Trophoblast cell (in vitro differentiated cells and primary cell): ENCODE measurements at regions not wholly inside any gene's neighbourhood (a gene's known extent, or its start where the extent isn't known, plus 50 kb on each side); places are given as distances from the start of the nearest gene placed in this dataset.

ENCODE experiments used
- DNase-seq, 2 donors: peaks; one replicate each; pipeline ENCODE4 v3.0.0-alpha.2; 2016
- H2AFZ ChIP-seq: 2 replicates; pipeline ENCODE4 v1.6.1; 2013; ENCODE audit warnings: low read length, moderate library complexity, mild to moderate bottlenecking; ENCODE audit not compliant: insufficient read depth, poor library complexity
- H2AK5ac ChIP-seq: 2 replicates; pipeline ENCODE4 v1.6.1; 2013; ENCODE audit warnings: mild to moderate bottlenecking, low read length
- H2BK120ac ChIP-seq: 2 replicates; pipeline ENCODE4 v1.6.1; 2013; ENCODE audit warnings: low read length, mild to moderate bottlenecking, moderate library complexity; ENCODE audit not compliant: insufficient read depth, poor library complexity
- H2BK12ac ChIP-seq: 2 replicates; pipeline ENCODE4 v1.6.1; 2013; ENCODE audit warnings: mild to moderate bottlenecking, low read length, moderate library complexity
- H2BK5ac ChIP-seq: 2 replicates; pipeline ENCODE4 v1.6.1; 2013; ENCODE audit warnings: low read length, low read depth, moderate library complexity, mild to moderate bottlenecking; ENCODE audit not compliant: poor library complexity
- H3K14ac ChIP-seq: 2 replicates; pipeline ENCODE4 v1.6.1; 2013; ENCODE audit warnings: mild to moderate bottlenecking, low read length
- H3K18ac ChIP-seq: 2 replicates; pipeline ENCODE4 v1.6.1; 2013; ENCODE audit warnings: mild to moderate bottlenecking, low read length
- H3K23ac ChIP-seq: 2 replicates; pipeline ENCODE4 v1.6.1; 2013; ENCODE audit warnings: low read length
- H3K27ac ChIP-seq: 2 replicates; pipeline ENCODE4 v1.5.1; 2013; ENCODE audit warnings: low read depth, mild to moderate bottlenecking, inconsistent platforms, low read length, moderate library complexity
- H3K27me3 ChIP-seq: 2 replicates; pipeline ENCODE4 v1.6.1; 2013; ENCODE audit warnings: inconsistent platforms, mild to moderate bottlenecking, low read length, moderate library complexity; ENCODE audit not compliant: insufficient read depth
- H3K36me3 ChIP-seq, 2 experiments: 1 replicate in 1 of 2; 2 replicates in 1 of 2; pipeline ENCODE4 v1.6.1; 2013; ENCODE audit warnings: low read length in 2 of 2, mild to moderate bottlenecking in 2 of 2, moderate library complexity in 1 of 2; ENCODE audit not compliant: insufficient read depth in 2 of 2, control insufficient read depth in 1 of 2
- H3K4ac ChIP-seq: 2 replicates; pipeline ENCODE4 v1.6.1; 2013; ENCODE audit warnings: low read depth, mild to moderate bottlenecking, low read length, moderate library complexity
- H3K4me1 ChIP-seq, 2 experiments: 1 replicate in 1 of 2; 2 replicates in 1 of 2; pipeline ENCODE4 v1.6.1; 2013; ENCODE audit warnings: low read length in 2 of 2, mild to moderate bottlenecking in 2 of 2, moderate library complexity in 1 of 2; ENCODE audit not compliant: insufficient read depth in 2 of 2, control insufficient read depth in 1 of 2
- H3K4me2 ChIP-seq: 2 replicates; pipeline ENCODE4 v1.6.1; 2013; ENCODE audit warnings: inconsistent platforms, mild to moderate bottlenecking, low read length, moderate library complexity
- H3K4me3 ChIP-seq: 2 replicates; pipeline ENCODE4 v1.5.1; 2013; ENCODE audit warnings: mild to moderate bottlenecking, low read depth, low read length, inconsistent platforms
- H3K79me1 ChIP-seq: one replicate; pipeline ENCODE4 v1.6.1; 2013; ENCODE audit warnings: low read length
- H3K79me2 ChIP-seq: 2 replicates; pipeline ENCODE4 v1.6.1; 2013; ENCODE audit warnings: low read length, mild to moderate bottlenecking; ENCODE audit not compliant: control insufficient read depth, insufficient read depth, poor library complexity
- H3K9ac ChIP-seq: 2 replicates; pipeline ENCODE4 v1.6.1; 2013; ENCODE audit warnings: mild to moderate bottlenecking, low read length
- H3K9me3 ChIP-seq: 2 replicates; pipeline ENCODE4 v1.6.1; 2013; ENCODE audit warnings: low read depth, mild to moderate bottlenecking, control low read depth, inconsistent platforms, low read length; ENCODE audit not compliant: insufficient read depth
- H4K12ac ChIP-seq: 2 replicates; pipeline ENCODE4 v1.6.1; 2013; ENCODE audit warnings: low read depth, mild to moderate bottlenecking, low read length, moderate library complexity
- H4K8ac ChIP-seq: 2 replicates; pipeline ENCODE4 v1.6.1; 2013; ENCODE audit warnings: low read depth, mild to moderate bottlenecking, low read length, moderate library complexity
- H4K91ac ChIP-seq: one replicate; pipeline ENCODE4 v1.6.1; 2013; ENCODE audit warnings: low read depth, mild to moderate bottlenecking, low read length, moderate library complexity
- WGBS: extraction: QIAGEN DNeasy Blood & Tissue Kit; methylation state at CpG from one replicate; pipeline ENCODE4 v1.1.7; 2013; ENCODE audit warnings: missing lambda C conversion rate; ENCODE audit not compliant: insufficient read length, insufficient coverage; ENCODE audit errors: extremely low coverage; 5-methylcytosine and 5-hydroxymethylcytosine counted together

- no peak for DNase-seq
- H3K9me3 ChIP-seq = no peaks in the 10 kb centered on the region
Observed at GRCh38 chr5:158545949-158546530, 553.7 kb downstream of the EBF1 start.

GRCh38 chr5:158544388-158545339 is 555.1 kb downstream of the EBF1 start:
- Histone ChIP-seq H3K27me3 (no peaks in the 10 kb centered on the region), H3K36me3 (no peaks in the 10 kb centered on the region), H3K9ac (no peak overlapping the region), H2AFZ (no peak overlapping the region), H3K4ac (no peak overlapping the region), H3K4me3 (no peak overlapping the region), H2BK12ac (no peak overlapping the region), H3K79me1 (no peaks in the 10 kb centered on the region), H3K9me3 (no peaks in the 10 kb centered on the region), H2BK5ac (no peak overlapping the region), H4K12ac (no peak overlapping the region), H3K79me2 (no peaks in the 10 kb centered on the region), H3K4me1 (no peaks in the 10 kb centered on the region), H3K27ac (no peak overlapping the region), H2AK5ac (no peak overlapping the region), H3K14ac (no peak overlapping the region), H3K4me2 (no peak overlapping the region), H4K91ac (no peak overlapping the region), H4K8ac (no peak overlapping the region), H3K18ac (no peak overlapping the region), H3K23ac (no peak overlapping the region), H2BK120ac (no peak overlapping the region)
- DNase-seq = no peak
- WGBS = no CpG with 5 or more reads among the region's 3 CpGs

More at GRCh38 chr5:158545949-158546530, 553.7 kb downstream of the EBF1 start:
- WGBS = no CpG with 5 or more reads among the region's 2 CpGs
- Histone ChIP-seq H2BK120ac (no peak overlapping the region), H3K18ac (no peak overlapping the region), H4K8ac (no peak overlapping the region), H3K27ac (no peak overlapping the region), H3K27me3 (no peaks in the 10 kb centered on the region), H2AFZ (no peak overlapping the region), H4K12ac (no peak overlapping the region), H3K14ac (no peak overlapping the region), H3K4ac (no peak overlapping the region), H3K79me1 (no peaks in the 10 kb centered on the region), H2BK12ac (no peak overlapping the region), H2AK5ac (no peak overlapping the region), H3K79me2 (no peaks in the 10 kb centered on the region), H3K23ac (no peak overlapping the region), H4K91ac (no peak overlapping the region), H3K9ac (no peak overlapping the region), H2BK5ac (no peak overlapping the region), H3K4me2 (no peak overlapping the region), H3K4me3 (no peak overlapping the region), H3K4me1 (peaks cover 0 to 3% of the 10 kb centered on the region in 2 experiments), H3K36me3 (no peaks in the 10 kb centered on the region)

DNA sequence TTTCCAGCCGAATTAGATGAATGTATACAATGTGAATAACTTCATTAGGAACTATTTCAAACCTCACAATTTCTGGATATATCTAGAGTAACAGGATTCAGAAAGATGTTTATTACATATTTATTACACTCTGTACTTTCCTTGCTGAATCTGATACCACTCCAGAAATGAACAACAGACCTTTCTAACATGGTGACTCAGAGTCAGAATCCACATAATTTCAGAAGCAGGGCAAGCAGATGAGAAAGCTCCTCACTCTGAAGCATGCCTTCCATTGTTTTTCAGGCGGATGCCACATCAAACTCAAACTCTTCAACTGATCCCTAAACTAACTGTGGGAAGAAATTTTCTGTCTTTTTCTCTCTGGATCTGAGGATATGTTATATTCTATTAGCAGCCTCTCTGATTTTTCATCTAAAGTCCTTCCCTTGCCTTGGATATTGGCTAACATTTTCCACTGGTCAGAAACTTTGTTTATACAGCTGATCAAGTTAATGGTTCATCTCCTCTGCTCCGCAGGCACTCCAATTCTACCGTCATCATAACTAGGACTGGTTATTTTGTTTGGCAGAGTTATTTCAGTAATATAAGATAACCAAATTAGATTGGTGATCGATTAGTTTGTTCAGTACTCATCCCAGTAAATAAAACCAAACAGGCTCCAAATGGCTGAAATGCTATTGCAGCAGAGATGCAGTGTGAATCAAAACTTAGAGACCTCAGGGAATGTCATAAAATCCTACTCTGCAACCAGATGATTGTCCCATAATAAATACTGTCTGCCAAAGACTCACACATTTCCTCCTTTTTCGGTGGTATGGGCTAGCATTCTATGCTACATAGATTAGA is 556.0 kb downstream of the EBF1 start:
- Histone ChIP-seq H2AFZ (no peak overlapping the region), H3K4me2 (no peak overlapping the region), H2BK12ac (no peak overlapping the region), H4K8ac (no peak overlapping the region), H3K4me3 (no peak overlapping the region), H3K27ac (no peak overlapping the region), H3K27me3 (no peaks in the 10 kb centered on the region), H3K79me1 (no peaks in the 10 kb centered on the region), H3K23ac (no peak overlapping the region), H3K36me3 (no peaks in the 10 kb centered on the region), H2BK120ac (no peak overlapping the region), H2AK5ac (no peak overlapping the region), H4K12ac (no peak overlapping the region), H2BK5ac (no peak overlapping the region), H3K9ac (no peak overlapping the region), H3K4me1 (no peaks in the 10 kb centered on the region), H4K91ac (no peak overlapping the region), H3K9me3 (no peaks in the 10 kb centered on the region), H3K18ac (no peak overlapping the region), H3K4ac (no peak overlapping the region), H3K79me2 (no peaks in the 10 kb centered on the region), H3K14ac (no peak overlapping the region)
- no CpG with 5 or more reads among the region's 6 CpGs for WGBS
- no peak for DNase-seq

DNA sequence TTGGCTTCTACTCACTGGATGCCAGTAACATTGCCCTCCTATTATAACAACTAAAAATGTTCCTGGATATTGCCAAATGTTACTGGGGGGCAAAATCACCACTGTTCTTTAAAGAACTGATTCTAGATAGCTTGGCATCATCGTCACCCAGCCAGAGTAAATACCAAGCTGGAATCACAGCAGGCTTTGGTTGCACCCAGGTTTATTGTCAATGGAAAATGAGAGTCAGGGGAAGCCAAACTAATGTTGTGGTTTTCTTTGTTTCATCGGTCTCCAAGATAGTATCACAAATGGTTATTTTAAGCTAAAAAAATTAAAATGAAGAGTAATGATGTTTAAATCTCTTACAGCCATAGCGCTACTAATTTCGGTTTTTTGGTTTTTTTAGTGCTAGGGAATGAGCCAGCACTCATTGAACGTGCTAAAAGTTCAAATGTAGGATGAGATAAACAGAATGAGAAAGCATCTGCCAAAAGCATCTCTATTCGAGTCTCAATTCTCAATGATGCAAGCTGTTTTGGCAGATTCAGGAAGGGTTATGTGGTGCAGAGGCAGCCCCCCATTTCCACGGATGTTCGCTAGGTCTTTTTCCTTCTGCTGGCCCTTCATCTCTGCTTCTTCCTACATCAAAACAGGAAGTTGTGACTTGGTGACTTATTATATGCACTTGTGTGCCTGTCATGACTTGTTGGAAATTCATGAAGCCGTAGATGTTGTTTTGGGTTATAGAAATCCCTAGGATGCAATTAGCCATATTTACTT is 558.0 kb downstream of the EBF1 start:
- Histone ChIP-seq H4K8ac (no peak overlapping the region), H3K79me2 (no peaks in the 10 kb centered on the region), H3K23ac (no peak overlapping the region), H2AK5ac (no peak overlapping the region), H3K9me3 (no peaks in the 10 kb centered on the region), H2BK5ac (no peak overlapping the region), H3K27me3 (no peaks in the 10 kb centered on the region), H3K27ac (no peak overlapping the region), H3K18ac (no peak overlapping the region), H4K12ac (no peak overlapping the region), H3K36me3 (no peaks in the 10 kb centered on the region), H2BK120ac (no peak overlapping the region), H3K4ac (no peak overlapping the region), H3K4me3 (no peak overlapping the region), H3K14ac (no peak overlapping the region), H3K9ac (no peak overlapping the region), H3K4me1 (no peaks in the 10 kb centered on the region), H4K91ac (no peak overlapping the region), H2BK12ac (no peak overlapping the region), H2AFZ (no peak overlapping the region), H3K4me2 (no peak overlapping the region), H3K79me1 (no peaks in the 10 kb centered on the region)
- WGBS = no CpG with 5 or more reads among the region's 9 CpGs
- DNase-seq = no peak
